HG03039 (cell line): ENCODE measurements at regions not wholly inside any gene's neighbourhood (a gene's known extent, or its start where the extent isn't known, plus 50 kb on each side); places are given as distances from the start of the nearest gene placed in this dataset.

Source experiments
- ATAC-seq: cut with Tn5 transposase; IDR thresholded peaks from one replicate; pipeline ENCODE4 v1.9.1; 2021; ENCODE audit warnings: mild to moderate bottlenecking, moderate library complexity; ENCODE audit not compliant: unreplicated experiment

DNA sequence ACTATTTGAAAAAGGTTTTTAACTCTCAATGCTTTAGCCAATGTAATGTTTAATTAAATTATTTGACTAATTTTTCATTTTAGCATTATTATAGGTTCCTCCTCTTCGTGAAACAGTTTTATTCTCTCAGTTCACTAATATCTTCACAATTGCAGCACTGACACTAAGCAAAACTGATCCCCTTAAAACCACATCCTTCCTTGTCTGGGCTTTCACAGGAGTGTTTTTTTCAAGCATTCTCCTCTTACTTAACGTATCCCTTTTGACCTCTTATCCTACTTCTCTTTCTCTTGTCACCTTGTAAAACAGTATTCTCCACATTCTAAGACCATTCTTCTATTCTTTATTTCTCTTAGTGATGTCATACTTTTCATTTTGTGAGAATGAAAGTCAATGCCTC lies 112.8 kb downstream of the DSC3 start:
- no peak for ATAC-seq

DNA sequence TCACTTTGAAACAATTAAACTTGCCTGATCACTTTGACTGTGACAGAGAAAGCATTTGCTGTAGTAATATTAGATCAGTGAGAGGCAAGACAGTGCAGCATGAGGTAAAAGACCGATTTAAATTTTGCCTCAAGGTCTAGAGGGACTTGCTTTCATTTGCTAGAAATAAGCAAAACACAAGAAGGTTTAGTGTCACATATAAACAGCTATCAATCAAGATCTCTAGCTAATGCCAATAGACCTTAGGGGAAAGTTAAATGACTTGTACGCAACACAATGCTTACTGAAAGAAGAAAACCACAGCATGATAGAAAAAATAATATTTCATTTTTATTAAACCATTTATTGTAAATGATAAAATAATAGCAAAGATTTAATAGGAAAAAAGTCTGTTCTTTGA lies 113.5 kb downstream of the DSC3 start:
- no peak for ATAC-seq

GRCh38 chr18:30927517-30928075 lies 114.9 kb downstream of the DSC3 start:
- no peak for ATAC-seq

DNA sequence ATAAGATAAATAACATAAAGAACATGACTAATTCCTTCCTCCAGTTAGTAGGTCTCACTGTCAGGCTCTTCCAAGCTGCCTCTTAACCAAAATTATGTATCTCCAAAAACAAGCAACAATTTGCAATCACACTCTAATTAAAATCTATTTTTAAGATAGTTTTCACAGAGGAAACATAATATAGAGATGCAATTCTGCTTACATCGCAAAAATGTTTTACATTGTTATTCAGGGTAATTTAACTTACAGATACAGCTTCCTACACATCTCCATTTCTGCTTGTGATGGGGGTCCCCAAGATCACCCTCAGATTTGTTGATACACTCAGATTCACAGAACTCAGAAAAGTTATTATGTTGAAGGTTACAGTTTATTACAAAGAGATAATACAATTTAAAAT lies 115.5 kb downstream of the DSC3 start:
- ATAC-seq: no peak

DNA sequence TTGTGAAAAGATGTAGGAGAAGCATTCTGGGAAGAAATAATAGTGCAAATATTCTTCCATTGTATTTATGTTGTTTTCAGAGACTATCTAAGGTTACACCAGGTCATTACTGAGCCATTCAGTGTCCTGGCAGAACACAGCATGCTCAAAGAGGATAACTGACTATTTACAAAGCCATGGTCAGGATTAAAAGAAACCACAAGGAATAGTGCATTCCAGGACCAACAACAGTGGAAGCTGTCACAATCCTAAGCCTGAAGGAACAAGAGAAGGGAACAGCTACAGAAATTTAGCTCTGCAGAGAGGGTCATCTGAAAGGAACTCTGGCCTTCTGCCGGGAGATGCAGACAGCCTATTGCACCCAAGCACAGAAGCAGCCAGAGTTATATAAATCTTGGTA lies 116.7 kb downstream of the DSC3 start:
- no peak for ATAC-seq

DNA sequence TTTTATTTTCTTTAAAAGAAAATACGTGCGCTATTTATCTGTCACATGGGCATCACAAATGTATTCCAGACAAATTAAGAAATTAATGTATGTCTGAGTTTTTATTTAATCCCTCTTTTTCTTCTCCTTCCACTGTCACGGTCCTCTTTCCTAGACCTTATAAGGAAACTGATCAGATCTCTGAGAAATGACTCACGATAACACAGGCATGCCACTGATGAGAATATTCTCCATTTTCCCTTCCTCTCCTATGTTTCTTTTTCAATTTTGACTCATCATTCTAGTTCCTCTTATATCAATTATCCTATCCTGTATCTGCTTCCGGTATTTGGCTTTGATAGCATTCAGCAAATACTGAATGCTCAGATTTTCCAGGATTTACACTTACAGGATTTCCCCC lies 121.8 kb downstream of the DSC3 start:
- no peak for ATAC-seq

- ATAC-seq: no peak
These were observed 122.2 kb downstream of the DSC3 start for GRCh38 chr18:30920351-30920750.

- no peak for ATAC-seq
These were observed 124.9 kb downstream of the DSC3 start for GRCh38 chr18:30917651-30918050.

GRCh38 chr18:30915336-30915988 lies 127.1 kb downstream of the DSC3 start:
- no peak for ATAC-seq

GRCh38 chr18:30908381-30908780 lies 134.2 kb downstream of the DSC3 start:
- no peak for ATAC-seq

DNA sequence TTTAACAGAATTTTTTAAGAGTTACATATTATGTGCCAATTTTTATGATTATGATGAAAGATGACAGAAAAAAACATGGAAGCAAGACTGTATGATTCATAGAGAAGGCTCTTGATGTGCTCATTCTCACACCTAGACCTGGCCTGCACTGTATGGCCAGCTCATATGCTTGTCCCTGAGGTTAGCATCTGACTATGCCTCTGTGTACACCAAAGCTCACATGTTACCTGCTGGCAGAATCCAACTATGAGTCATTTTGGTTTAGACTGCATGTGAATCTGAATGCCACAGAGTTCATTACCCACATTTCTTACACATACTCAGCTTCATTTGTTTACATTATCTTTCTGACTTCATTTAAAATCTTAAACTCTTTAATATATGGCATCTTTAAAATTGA lies 139.0 kb downstream of the DSC3 start:
- ATAC-seq: no peak

DNA sequence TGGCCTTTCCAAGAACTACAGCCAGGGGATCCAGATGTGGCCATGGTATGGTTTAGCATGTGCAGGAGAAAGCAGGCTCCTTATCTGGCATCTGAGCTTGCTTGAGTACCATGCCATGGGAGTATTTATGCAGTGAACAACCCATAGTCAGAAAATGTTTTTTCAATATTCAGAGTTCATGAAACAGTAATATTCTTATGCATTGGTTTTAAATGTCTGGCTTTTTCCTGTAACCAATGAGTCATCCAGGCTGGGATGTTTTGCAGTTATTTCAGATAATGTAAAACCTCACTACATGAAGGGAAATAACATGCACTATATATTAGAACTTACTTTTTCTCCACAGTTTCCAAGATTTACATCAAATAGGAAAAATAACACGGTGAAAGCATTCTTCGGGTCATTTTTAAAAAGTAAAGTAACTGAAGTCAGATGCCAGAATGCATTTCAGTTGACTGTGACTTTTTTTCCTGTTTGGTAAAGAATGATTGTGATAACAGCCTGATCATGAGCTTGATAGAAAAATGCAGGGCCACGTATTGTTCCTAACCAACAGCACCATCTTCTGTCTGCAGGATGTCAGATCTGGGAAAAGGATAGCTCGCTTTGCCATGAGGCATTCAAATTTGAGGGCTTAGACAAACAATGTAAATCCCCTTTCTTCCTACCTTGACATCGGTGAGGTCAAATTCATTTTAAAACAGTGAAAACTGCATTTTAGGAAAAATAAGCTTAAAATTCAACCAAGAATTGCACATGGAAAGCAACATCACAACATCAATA lies 152.8 kb downstream of the DSC3 start:
- no peak for ATAC-seq

- no peak for ATAC-seq
These were observed 154.2 kb downstream of the DSC3 start for GRCh38 chr18:30888344-30888743.

- ATAC-seq: no peak
These were observed 155.5 kb downstream of the DSC3 start for GRCh38 chr18:30886998-30887397.

- no peak for ATAC-seq
These were observed 172.1 kb downstream of the DSC3 start for GRCh38 chr18:30870466-30870865.

- no peak for ATAC-seq
These were observed 179.6 kb downstream of the DSC3 start for GRCh38 chr18:30862900-30863299.

DNA sequence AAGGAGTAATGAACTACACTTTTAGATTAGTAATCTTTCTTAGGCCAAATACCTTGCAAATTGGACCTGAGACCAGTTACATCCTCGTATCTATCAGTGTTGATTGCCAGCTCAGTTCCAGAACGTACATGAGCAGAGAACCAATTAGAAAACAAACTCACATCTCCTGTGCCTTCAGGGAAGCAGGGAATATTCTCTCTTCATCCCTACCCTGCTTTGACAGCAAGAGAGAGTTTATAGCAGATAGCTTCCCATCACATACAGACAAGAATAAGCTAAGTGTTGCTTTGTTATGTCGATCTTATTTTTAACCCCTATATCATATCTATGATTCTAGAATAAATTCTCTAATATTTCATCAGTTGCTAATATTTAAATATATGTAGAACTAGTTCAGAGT lies 181.8 kb downstream of the DSC3 start:
- ATAC-seq: no peak

DNA sequence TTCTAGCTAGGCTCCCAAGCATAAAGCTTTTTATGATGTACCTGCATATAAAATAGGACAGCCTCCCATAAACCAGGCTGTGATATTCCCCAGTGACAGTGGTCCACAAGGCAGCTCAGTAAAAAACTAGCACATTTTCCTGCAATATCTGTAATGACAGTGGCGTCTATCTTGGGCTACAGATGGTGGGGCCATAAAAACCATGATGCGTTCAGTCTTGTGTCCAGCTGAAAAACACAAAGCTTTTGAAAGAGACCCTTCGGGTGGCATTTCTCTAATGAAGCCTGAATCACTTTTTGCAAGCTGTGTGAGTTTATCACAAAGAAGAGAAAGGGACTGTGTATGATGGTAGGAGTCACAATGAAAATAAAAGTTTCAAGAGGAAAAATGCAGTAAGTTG lies 183.5 kb downstream of the DSC3 start:
- ATAC-seq: no peak

DNA sequence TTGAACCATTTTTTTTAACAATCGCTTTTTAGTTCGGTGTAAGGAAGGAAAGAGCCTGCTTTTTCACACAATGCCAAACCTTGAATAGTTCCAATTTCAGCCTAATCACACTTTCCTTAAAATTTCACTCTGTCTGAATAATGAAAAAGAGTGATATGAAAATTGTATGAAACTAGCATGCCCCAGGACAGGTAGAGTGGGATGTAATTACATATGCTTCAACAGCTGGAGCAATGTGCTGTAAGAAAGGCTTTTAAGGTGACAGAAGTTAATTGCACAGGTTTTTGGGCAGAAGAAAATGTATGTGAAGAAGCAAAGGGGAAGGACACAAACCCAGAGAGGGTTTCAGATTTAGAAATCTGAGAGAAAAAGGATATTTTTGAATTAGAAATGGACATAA lies 184.0 kb downstream of the DSC3 start:
- ATAC-seq: no peak

GRCh38 chr18:30855762-30856161 lies 186.8 kb downstream of the DSC3 start:
- no peak for ATAC-seq

DNA sequence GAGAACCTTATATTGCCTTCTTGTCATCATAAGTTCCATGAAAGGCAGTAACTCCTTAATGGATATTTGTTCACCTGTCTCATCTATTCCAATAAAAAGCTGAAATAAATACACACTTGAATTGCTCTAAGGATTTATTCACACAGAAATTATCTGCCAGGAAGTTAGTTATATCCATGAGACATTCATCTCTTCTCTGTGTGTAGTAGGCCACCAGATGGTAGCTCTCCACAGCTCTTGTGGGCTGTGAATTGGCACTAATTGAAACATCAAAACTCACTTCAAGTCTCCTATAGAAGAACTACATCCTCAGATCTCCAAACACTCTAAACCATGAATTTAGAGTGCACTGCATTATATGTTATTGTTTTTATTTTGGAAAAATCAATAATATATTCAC lies 189.6 kb downstream of the DSC3 start:
- ATAC-seq: no peak

GRCh38 chr18:30852541-30852940 lies 190.0 kb downstream of the DSC3 start:
- ATAC-seq: no peak
